ENCODE measurements at regions not wholly inside any gene's neighbourhood (a gene's known extent, or its start where the extent isn't known, plus 50 kb on each side); places are given as distances from the start of the nearest gene placed in this dataset.

GRCh38 chr9:82894961-82895821 is 167.8 kb downstream of the RASEF start:
- H3K4me3 ChIP-seq = no peak overlapping the region
- H3K36me3 ChIP-seq = no peaks in the 10 kb centered on the region
- ATAC-seq (no peak), DNase-seq (no peak)
- intact Hi-C loops (cut with DNase I) = no loop called here
- H3K27ac ChIP-seq = no peak overlapping the region
- H3K4me1 ChIP-seq = peaks cover 0 to 12% (median 0%) of the 10 kb centered on the region in 9 donors
- H3K27me3 ChIP-seq = no peaks in the 10 kb centered on the region
- H3K9me3 ChIP-seq = no peaks in the 10 kb centered on the region
- no peak for TF ChIP-seq CTCF (IDR thresholded peaks at IDR 0.05)
- WGBS, 2 donors = 52 to 55% methylated on average over 4 of the region's 4 CpGs

GRCh38 chr9:82895822-82896110 is 167.2 kb downstream of the RASEF start:
- TF ChIP-seq CTCF (IDR thresholded peaks at IDR 0.05) = no peak
- ATAC-seq (no peak), DNase-seq (no peak)
- H3K27me3 ChIP-seq = no peaks in the 10 kb centered on the region
- no peak overlapping the region for H3K27ac ChIP-seq
- no peaks in the 10 kb centered on the region for H3K9me3 ChIP-seq
- intact Hi-C loops (cut with DNase I) = no loop called here
- WGBS, 2 donors = 21 to 34% methylated on average over 1 of the region's 1 CpG
- no peaks in the 10 kb centered on the region for H3K36me3 ChIP-seq
- peaks cover 0 to 12% (median 0%) of the 10 kb centered on the region in 9 donors for H3K4me1 ChIP-seq
- H3K4me3 ChIP-seq = no peak overlapping the region

- ATAC-seq = no peak
- no peak for DNase-seq
- H3K27ac ChIP-seq = no peak overlapping the region
- H3K36me3 ChIP-seq = no peaks in the 10 kb centered on the region
- no peaks in the 10 kb centered on the region for H3K4me1 ChIP-seq
- H3K9me3 ChIP-seq = no peaks in the 10 kb centered on the region
- TF ChIP-seq CTCF (IDR thresholded peaks at IDR 0.05) = no peak
- WGBS, 2 donors = 77 to 80% methylated on average over 4 of the region's 4 CpGs
- H3K27me3 ChIP-seq = peaks cover 0 to 4% (median 0%) of the 10 kb centered on the region in 7 donors
- intact Hi-C loops (cut with DNase I) = no loop called here
- H3K4me3 ChIP-seq = no peak overlapping the region
Measured at GRCh38 chr9:82903503-82903902, 159.4 kb downstream of the RASEF start.

GRCh38 chr9:82911996-82912395 is 150.9 kb downstream of the RASEF start:
- Histone ChIP-seq H3K36me3 (no peaks in the 10 kb centered on the region), H3K4me1 (no peaks in the 10 kb centered on the region), H3K4me3 (no peak overlapping the region), H3K27ac (no peak overlapping the region), H3K9me3 (peaks cover 0 to 20% (median 5%) of the 10 kb centered on the region in 11 donors), H3K27me3 (peaks cover 0 to 14% (median 0%) of the 10 kb centered on the region in 7 donors)
- DNase-seq = no peak
- ATAC-seq = no peak
- no peak for TF ChIP-seq CTCF (IDR thresholded peaks at IDR 0.05)
- WGBS, 2 donors = 75 to 82% methylated on average over 3 of the region's 3 CpGs
- intact Hi-C loops (cut with DNase I) = no loop called here

Measured in heart right ventricle (tissue), 16 donors.